ENCODE measurements at regions not wholly inside any gene's neighbourhood (a gene's known extent, or its start where the extent isn't known, plus 50 kb on each side); places are given as distances from the start of the nearest gene placed in this dataset.
"Not testable (repeated sequence)": the region's sequence is repeated elsewhere in the genome, so short reads cannot be mapped to it uniquely, and the experiment has no call there.

DNA sequence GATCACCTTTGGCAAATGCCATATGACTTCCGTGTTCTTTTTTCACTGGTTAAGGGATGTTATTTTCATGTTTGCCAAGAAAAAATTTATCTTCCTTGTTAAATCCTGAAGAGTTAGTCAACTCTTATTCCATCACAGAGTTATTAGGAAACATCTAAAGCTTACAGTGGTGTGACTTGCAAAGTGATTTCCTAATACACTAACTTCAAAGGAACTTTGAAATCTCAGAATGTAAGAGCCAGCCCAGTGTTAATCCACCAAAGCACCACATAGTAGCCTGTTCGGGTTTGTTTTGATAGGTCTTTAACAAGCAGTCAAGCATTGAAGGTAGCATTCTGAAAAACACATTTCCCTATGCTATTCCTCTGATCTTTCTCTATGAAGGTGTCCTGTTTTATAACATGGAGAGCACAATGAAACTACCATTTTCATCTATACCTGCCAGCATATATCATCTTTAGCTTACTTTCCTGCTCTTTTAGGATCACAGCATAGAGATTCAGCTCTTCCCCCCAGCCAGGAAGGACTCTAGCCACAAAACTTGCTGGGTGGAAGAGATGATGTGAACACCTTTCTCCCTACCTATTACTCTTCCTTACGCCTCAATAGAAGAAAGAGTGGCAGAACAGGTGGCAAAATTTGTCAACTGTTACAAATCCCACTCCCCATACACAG, 82.4 kb upstream of the MAGI3 start:
- DNase-seq (ENCODE audit: insufficient read length, low spot score) (no peak), FAIRE-seq (no peak)
- TF ChIP-seq CTCF (IDR thresholded peaks at IDR 0.05; ENCODE audit: insufficient read depth, missing control alignments): no peak

DNA sequence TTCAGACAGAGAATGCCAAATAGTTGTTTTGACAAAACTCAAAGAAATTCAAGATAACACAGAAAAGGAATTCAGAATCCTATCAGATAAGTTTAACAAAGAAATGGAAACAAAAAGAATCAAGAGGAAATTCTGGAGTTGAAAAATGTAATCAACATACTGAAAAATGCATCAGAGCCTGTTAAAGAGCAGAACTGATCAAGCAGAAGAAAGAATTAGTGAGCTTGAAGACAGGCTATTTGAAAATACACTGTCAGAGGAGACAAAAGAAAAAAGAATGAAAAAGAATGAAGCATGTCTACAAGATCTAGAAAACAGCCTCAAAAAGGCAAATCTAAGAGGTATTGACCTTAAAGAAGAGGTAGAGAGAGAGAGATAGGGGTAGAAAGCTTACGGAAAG, 77.7 kb upstream of the MAGI3 start:
- DNase-seq (ENCODE audit: insufficient read length, low spot score); FAIRE-seq: not testable (repeated sequence)

DNA sequence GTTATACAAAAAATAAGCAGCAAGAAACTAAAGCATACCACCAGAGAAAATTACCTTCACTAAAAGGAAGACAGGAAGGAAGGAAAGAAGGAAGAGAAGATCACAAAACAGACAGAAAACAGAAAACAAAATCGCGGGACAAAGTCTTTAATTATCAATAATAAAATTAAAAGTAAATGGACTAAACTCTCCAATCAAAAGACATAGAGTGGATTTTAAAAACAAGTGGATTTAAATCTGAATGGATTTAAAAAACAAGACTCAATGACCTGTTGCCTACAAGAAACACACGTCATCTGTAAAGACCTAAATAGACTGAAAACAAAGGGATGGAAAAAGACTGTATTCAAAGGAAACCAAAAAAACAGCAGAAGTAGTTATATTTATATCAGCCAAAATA, 75.7 kb upstream of the MAGI3 start:
- DNase-seq (ENCODE audit: insufficient read length, low spot score) (no peak), FAIRE-seq (no peak)
- no peak for TF ChIP-seq CTCF (IDR thresholded peaks at IDR 0.05; ENCODE audit: insufficient read depth, missing control alignments)

DNA sequence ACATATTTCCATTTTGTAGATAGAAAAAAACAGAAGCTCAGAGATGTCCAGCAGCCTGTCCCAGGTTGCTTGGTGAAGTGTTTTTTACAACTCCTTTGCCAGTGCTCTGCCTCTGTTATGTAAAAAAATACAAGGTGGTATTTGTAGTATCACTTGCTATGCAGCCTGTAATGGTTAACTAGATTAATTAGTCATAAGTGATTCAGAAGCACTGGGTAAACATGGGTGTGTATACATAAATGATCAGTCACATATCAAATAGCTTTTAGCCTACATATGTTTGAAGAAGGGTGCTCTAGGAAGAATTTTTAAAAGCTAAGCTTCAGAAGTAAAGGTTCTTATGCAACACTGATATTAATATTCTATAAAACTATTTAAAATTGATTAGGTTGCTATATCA, 70.0 kb upstream of the MAGI3 start:
- TF ChIP-seq CTCF (IDR thresholded peaks at IDR 0.05; ENCODE audit: insufficient read depth, missing control alignments): no peak
- FAIRE-seq: no peak
- no peak for DNase-seq (ENCODE audit: insufficient read length, low spot score)

DNA sequence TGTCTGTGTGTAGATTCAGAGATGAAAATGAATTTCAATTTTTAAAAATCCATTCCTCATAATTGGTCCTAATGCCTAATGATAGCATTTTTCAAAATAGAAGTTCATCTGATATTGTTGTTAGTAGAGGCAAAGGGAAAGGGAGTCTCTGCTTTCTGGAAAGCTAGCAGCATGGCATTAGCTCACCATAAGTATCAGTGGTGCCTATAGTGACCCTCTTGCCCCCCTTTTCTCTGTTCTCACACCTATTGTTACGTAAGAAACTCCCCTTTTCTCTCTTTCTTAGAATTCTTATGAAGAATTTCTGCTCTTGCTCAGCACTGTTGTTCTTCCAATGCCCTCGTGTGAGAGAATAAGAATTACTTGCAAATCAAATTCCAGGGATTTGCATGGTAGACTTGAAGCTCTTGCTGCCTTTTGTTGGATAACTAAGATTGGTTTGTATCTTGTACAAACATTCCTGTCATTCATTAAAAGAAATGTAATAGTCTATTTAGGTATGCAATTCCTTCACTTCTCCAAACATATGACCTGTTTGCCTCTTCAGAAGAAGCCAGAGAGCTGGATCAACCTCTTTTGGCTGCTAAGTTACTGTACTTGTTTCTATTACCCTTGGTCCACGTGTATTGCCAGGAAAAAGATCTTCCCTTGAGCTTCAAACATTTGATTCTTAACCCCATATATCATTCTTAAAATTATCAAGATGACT, 69.2 kb upstream of the MAGI3 start:
- DNase-seq (ENCODE audit: insufficient read length, low spot score) (no peak), FAIRE-seq (no peak)
- TF ChIP-seq CTCF (IDR thresholded peaks at IDR 0.05; ENCODE audit: insufficient read depth, missing control alignments): no peak

- no peak for DNase-seq (ENCODE audit: insufficient read length, low spot score)
- FAIRE-seq: no peak
- no peak for TF ChIP-seq CTCF (IDR thresholded peaks at IDR 0.05; ENCODE audit: insufficient read depth, missing control alignments)
Observed at GRCh38 chr1:113321771-113322387, 68.4 kb upstream of the MAGI3 start.

GRCh38 chr1:113322439-113322838, 67.9 kb upstream of the MAGI3 start:
- DNase-seq (ENCODE audit: insufficient read length, low spot score) (no peak), FAIRE-seq (no peak)
- no peak for TF ChIP-seq CTCF (IDR thresholded peaks at IDR 0.05; ENCODE audit: insufficient read depth, missing control alignments)
